Transverse colon (tissue), 4 donors: ENCODE measurements at regions not wholly inside any gene's neighbourhood (a gene's known extent, or its start where the extent isn't known, plus 50 kb on each side); places are given as distances from the start of the nearest gene placed in this dataset.

Experiments
- CTCF ChIP-seq, 5 experiments: fragments of 200-600 bp in 3 of 5; fragments of 450-650 bp in 2 of 5; sonication (generic) in 3 of 5; IDR thresholded peaks; 1 replicate in 2 of 5; 2 replicates in 3 of 5; pipeline ENCODE4 v1.5.1; 2016 to 2017; ENCODE audit warnings: antibody characterized with exemption in 5 of 5, inconsistent platforms in 3 of 5, mild to moderate bottlenecking in 2 of 5, moderate library complexity in 1 of 5
- POLR2A ChIP-seq: fragments of 450-650 bp; IDR thresholded peaks from one replicate; pipeline ENCODE4 v1.6.1; 2016; ENCODE audit warnings: antibody characterized with exemption, mild to moderate bottlenecking, moderate library complexity
- POLR2AphosphoS5 ChIP-seq, 3 donors: sonication (generic); formaldehyde crosslinking; IDR thresholded peaks; one replicate each; pipeline ENCODE4 v1.6.1; 2016; ENCODE audit warnings: antibody characterized with exemption in 3 of 3

DNA sequence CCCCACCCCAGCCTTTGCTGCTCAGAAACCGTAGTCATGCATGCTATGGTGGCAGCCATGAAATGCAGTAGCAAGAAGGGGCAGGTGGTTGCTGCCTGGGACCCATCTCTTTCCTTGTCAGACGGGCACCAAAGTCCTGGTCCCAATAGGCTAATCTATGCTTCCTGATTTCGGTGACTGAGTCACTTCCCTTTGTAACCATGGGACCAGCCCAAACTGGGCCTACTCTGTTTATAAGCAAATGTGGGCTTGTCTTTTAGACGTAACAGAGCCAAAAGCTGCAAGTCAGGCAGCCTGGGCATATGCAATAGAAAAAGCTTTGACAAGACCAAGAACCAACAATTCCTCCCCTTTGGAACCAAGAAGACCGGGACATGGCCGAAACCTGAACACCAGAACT, 99.1 kb upstream of the RBBP6 start:
- TF ChIP-seq POLR2A (no peak), CTCF (IDR thresholded peaks at IDR 0.05) (no peak), POLR2AphosphoS5 (IDR thresholded peaks at IDR 0.05) (no peak)
